GM21381 (cell line): ENCODE measurements at regions not wholly inside any gene's neighbourhood (a gene's known extent, or its start where the extent isn't known, plus 50 kb on each side); places are given as distances from the start of the nearest gene placed in this dataset.

Experiments used
- ATAC-seq: cut with Tn5 transposase; IDR thresholded peaks from one replicate; pipeline ENCODE4 v1.9.1; 2021; ENCODE audit warnings: mild to moderate bottlenecking, moderate library complexity; ENCODE audit not compliant: unreplicated experiment

GRCh38 chr2:21480162-21480561, 356.4 kb downstream of the TDRD15 start:
- no peak for ATAC-seq

- no peak for ATAC-seq
Observed at GRCh38 chr2:21484643-21485042, 360.9 kb downstream of the TDRD15 start.

- ATAC-seq, result no peak
Observed at GRCh38 chr2:21486445-21486844, 362.7 kb downstream of the TDRD15 start.

- no peak for ATAC-seq
Observed at GRCh38 chr2:21489080-21489479, 365.3 kb downstream of the TDRD15 start.

- ATAC-seq, result no peak
Observed at GRCh38 chr2:21498016-21498415, 374.2 kb downstream of the TDRD15 start.

GRCh38 chr2:21500401-21500945, 376.7 kb downstream of the TDRD15 start:
- ATAC-seq, result no peak

- ATAC-seq, result no peak
Observed at GRCh38 chr2:21501376-21502027, 377.7 kb downstream of the TDRD15 start.

GRCh38 chr2:21515903-21516302, 392.1 kb downstream of the TDRD15 start:
- ATAC-seq, result no peak

GRCh38 chr2:21519412-21519811, 395.6 kb downstream of the TDRD15 start:
- ATAC-seq, result no peak

GRCh38 chr2:21519821-21520220, 396.1 kb downstream of the TDRD15 start:
- no peak for ATAC-seq

- no peak for ATAC-seq
Observed at GRCh38 chr2:21535826-21536225, 412.1 kb downstream of the TDRD15 start.

- ATAC-seq, result no peak
Observed at GRCh38 chr2:21539685-21540084, 415.9 kb downstream of the TDRD15 start.

GRCh38 chr2:21543630-21544029, 419.9 kb downstream of the TDRD15 start:
- no peak for ATAC-seq

GRCh38 chr2:21544392-21544791, 420.6 kb downstream of the TDRD15 start:
- ATAC-seq, result no peak

GRCh38 chr2:21552981-21553380, 429.2 kb downstream of the TDRD15 start:
- ATAC-seq, result no peak

GRCh38 chr2:21559351-21559750, 435.6 kb downstream of the TDRD15 start:
- ATAC-seq, result no peak

- ATAC-seq, result no peak
Observed at GRCh38 chr2:21561965-21562364, 438.2 kb downstream of the TDRD15 start.

- ATAC-seq, result no peak
Observed at GRCh38 chr2:21567395-21567794, 443.6 kb downstream of the TDRD15 start.

- no peak for ATAC-seq
Observed at GRCh38 chr2:21571686-21572085, 447.9 kb downstream of the TDRD15 start.

- ATAC-seq, result no peak
Observed at GRCh38 chr2:21580391-21580790, 456.6 kb downstream of the TDRD15 start.

GRCh38 chr2:21585881-21586280, 462.1 kb downstream of the TDRD15 start:
- ATAC-seq, result no peak

GRCh38 chr2:21590026-21590690, 466.4 kb downstream of the TDRD15 start:
- ATAC-seq, result no peak
